Activated CD8-positive, alpha-beta T cell treated with anti-CD3 and anti-CD28 coated beads for 36 hours (primary cell): ENCODE measurements at regions not wholly inside any gene's neighbourhood (a gene's known extent, or its start where the extent isn't known, plus 50 kb on each side); places are given as distances from the start of the nearest gene placed in this dataset.

Experiments used
- ATAC-seq: fragments of 200-7000 bp; cut with Tn5 transposase; one replicate; pipeline ENCODE4 v1.10.0; 2021; ENCODE audit warnings: mild to moderate bottlenecking, moderate library complexity
- CTCF ChIA-PET: fragments of 350-600 bp; sonication (Branson Sonifier 250); formaldehyde crosslinking; loops from one replicate; lab custom pipeline; 2021; ENCODE audit warnings: antibody characterized with exemption; lab: Charles Lee
- POLR2A ChIA-PET: fragments of 350-600 bp; sonication (Branson Sonifier 250); formaldehyde crosslinking; loops from one replicate; lab custom pipeline; 2021; ENCODE audit warnings: antibody characterized with exemption; lab: Charles Lee
- DNase-seq: peaks from one replicate; pipeline ENCODE4 v3.0.0-alpha.2; 2020
- H3K27ac Mint-ChIP-seq: one replicate; pipeline ENCODE4 v1.8.0; 2021; ENCODE audit warnings: mild to moderate bottlenecking, mixed read lengths
- H3K27me3 Mint-ChIP-seq: one replicate; pipeline ENCODE4 v1.8.0; 2021; ENCODE audit warnings: mixed read lengths
- H3K36me3 Mint-ChIP-seq: one replicate; pipeline ENCODE4 v1.8.0; 2021; ENCODE audit warnings: low read depth, mixed read lengths
- H3K4me1 Mint-ChIP-seq: one replicate; pipeline ENCODE4 v1.8.0; 2021; ENCODE audit warnings: low read depth, mixed read lengths
- H3K4me3 Mint-ChIP-seq: one replicate; pipeline ENCODE4 v1.8.0; 2021; ENCODE audit warnings: mild to moderate bottlenecking, moderate library complexity, mixed read lengths
- H3K9me3 Mint-ChIP-seq: one replicate; pipeline ENCODE4 v1.8.0; 2021; ENCODE audit warnings: mixed read lengths
- intact Hi-C: fragments of 100-400 bp; cut with micrococcal nuclease; formaldehyde crosslinking; loops from one replicate; pipeline ENCODE4 v1.10.0; 2022
- TF ChIP-seq, protein P1 (sequence below): fragments of 200-600 bp; IDR thresholded peaks from one replicate; pipeline ENCODE4 v1.8.0; 2022; ENCODE audit warnings: antibody characterized with exemption, mild to moderate bottlenecking

DNA sequence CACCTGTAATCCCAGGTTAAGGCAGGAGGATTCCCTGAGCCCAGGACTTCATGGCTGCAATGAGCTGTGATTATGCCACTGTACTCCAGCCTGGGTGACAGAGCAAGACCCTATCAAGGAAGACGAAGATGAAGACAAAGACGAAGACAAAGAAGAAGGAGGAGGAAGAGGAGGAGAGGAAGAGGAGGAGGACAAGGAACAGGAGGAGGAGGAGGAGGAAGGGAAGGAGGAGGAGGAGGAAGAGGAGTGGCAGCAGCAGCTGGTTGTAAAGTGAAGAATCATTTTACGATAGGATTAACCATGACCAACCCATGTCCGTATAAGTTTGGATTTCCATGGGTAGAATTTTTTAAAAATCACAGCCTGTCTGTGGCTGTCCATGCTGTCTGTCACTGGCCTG is 316.8 kb upstream of the TNRC6C start:
- Mint-ChIP-seq H3K4me3 (no peak overlapping the region), H3K27me3 (peaks cover 1% of the 10 kb centered on the region), H3K9me3 (no peaks in the 10 kb centered on the region), H3K4me1 (peaks cover 22% of the 10 kb centered on the region), H3K27ac (no peak overlapping the region), H3K36me3 (no peaks in the 10 kb centered on the region)
- CTCF ChIA-PET, result interaction anchor here (0.6 kb wide), 1 partner anchor 22 kb away, joined by 4 read pairs; no protein-coding TSS in a partner anchor
- intact Hi-C loops, result no loop called here
- POLR2A ChIA-PET, result interaction anchor here (1.4 kb wide), 1 partner anchor 8 kb away, joined by 4 read pairs; no protein-coding TSS in a partner anchor
- ATAC-seq (no peak), DNase-seq (no peak)
- TF ChIP-seq, protein P1, sequence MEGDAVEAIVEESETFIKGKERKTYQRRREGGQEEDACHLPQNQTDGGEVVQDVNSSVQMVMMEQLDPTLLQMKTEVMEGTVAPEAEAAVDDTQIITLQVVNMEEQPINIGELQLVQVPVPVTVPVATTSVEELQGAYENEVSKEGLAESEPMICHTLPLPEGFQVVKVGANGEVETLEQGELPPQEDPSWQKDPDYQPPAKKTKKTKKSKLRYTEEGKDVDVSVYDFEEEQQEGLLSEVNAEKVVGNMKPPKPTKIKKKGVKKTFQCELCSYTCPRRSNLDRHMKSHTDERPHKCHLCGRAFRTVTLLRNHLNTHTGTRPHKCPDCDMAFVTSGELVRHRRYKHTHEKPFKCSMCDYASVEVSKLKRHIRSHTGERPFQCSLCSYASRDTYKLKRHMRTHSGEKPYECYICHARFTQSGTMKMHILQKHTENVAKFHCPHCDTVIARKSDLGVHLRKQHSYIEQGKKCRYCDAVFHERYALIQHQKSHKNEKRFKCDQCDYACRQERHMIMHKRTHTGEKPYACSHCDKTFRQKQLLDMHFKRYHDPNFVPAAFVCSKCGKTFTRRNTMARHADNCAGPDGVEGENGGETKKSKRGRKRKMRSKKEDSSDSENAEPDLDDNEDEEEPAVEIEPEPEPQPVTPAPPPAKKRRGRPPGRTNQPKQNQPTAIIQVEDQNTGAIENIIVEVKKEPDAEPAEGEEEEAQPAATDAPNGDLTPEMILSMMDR, result no peak

DNA sequence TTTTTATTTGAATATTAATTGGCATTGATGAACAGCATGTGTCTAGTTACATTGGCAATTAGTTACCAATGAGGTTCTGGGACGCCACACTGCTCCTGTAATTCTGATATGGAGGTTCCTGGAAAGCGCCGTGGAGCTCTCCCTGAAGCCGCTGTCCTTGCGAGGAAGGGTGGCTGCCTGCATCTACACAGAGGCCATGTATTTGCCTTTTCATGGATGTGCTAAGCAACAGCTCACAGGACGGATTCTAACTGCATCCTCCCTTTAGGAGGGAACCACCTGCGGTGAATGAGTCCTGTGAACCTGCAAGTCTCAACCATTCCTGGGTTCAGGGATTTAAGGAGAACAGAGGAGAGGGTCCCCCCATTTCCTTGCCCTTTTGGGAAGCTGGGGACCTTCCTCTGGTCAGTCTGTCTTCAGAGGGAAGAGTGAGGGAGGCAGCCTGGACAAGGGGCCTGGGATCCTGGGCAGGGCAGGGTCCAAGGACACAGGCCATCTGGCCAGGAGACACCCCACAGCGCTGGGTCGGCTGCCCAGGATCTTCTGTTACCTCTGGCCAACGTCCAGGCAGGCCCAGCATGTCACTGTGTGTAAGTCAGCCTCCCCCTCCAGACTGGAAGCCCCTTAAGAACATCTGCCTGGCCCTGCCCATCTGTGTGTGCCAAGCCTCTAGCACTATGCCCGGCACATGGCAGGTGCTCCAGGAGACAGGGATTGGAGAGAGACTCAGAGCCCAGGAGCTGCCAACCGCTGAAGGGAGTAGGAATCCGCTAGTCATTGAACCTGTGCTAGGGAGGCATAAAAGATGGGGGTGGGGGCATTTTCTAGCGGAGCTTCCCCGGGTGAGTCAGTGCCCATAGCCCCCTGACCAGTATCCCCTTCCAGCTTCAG is 314.1 kb upstream of the TNRC6C start:
- intact Hi-C loops, result no loop called here
- TF ChIP-seq, protein P1, result no peak
- ChIA-PET POLR2A (interaction anchor here (0.7 to 2.5 kb wide), 13 partner anchors 9 to 369 kb away, joined by 3 to 19 read pairs (median 3); partner anchors contain the start of gene TNRC6C), CTCF (interaction anchor here (0.8 to 3.9 kb wide), 15 partner anchors 9 to 375 kb away, joined by 3 to 15 read pairs (median 5); no protein-coding TSS in a partner anchor)
- Mint-ChIP-seq H3K27ac (peak overlapping the region; percentile 94), H3K4me3 (peak overlapping the region; percentile 56), H3K27me3 (no peaks in the 10 kb centered on the region), H3K36me3 (no peaks in the 10 kb centered on the region), H3K9me3 (no peaks in the 10 kb centered on the region), H3K4me1 (peaks cover 26% of the 10 kb centered on the region)
- ATAC-seq, result peak; percentile 1
- DNase-seq, result no peak

DNA sequence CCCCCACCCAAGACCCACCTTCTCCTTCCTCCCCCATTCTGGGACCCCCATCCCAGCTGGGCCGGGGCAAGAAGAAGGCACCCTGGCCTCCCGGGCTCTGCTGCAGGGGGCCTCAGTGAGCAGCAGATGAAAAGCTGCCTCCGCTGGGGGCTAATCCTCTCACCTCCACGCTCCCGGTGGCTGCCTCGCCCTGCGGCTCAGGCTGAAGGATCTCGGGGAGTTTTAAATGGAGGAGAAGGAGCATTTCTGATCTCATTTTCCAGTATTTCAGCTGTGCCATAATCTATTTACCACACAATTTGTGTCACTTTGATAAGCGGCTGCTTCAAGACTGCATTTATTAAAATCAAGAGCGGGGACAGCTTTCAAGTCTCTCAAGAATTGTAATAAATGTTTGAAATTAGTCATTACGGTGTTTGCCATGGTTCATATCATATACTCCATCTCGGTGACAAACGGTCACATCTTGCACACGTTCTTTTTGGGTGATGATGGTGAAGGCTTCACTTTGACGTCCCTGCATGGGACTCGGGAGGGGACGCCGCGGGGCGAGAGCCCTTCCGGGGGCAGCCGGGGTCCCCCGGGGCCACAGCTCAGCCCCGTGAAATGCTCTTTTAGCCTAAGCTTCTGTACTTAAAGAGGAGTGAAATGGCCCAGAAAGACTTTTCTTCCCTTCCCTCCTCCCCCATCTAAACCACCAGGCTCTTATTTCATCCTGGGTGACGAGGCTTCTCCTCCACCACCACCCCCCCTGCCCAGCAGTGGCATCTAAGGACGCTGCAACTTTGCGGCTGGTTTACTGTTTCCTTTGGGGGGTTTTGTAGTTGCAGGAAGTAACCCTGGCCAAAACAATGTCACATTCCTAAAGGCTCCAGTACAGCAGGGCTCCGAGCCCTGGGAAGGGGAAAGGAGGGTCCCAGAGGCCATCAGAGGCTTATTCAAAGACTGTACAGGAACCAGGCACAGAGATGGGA is 313.1 kb upstream of the TNRC6C start:
- peak; percentile 78 for ATAC-seq
- CTCF ChIA-PET, result interaction anchor here (0.8 to 3.9 kb wide), 19 partner anchors 10 to 374 kb away, joined by 3 to 15 read pairs (median 5); no protein-coding TSS in a partner anchor
- peaks cover 32% of the 10 kb centered on the region for H3K4me1 Mint-ChIP-seq
- H3K27me3 Mint-ChIP-seq, result no peaks in the 10 kb centered on the region
- intact Hi-C loops, result no loop called here
- peak; percentile 86 for DNase-seq
- POLR2A ChIA-PET, result interaction anchor here (0.8 to 2.5 kb wide), 14 partner anchors 10 to 368 kb away, joined by 3 to 19 read pairs (median 3); partner anchors contain the start of gene TNRC6C
- peak overlapping the region; percentile 56 for H3K4me3 Mint-ChIP-seq
- H3K9me3 Mint-ChIP-seq, result no peaks in the 10 kb centered on the region
- TF ChIP-seq, protein P1, result peak; percentile 56
- no peaks in the 10 kb centered on the region for H3K36me3 Mint-ChIP-seq
- H3K27ac Mint-ChIP-seq, result peak overlapping the region; percentile 94

DNA sequence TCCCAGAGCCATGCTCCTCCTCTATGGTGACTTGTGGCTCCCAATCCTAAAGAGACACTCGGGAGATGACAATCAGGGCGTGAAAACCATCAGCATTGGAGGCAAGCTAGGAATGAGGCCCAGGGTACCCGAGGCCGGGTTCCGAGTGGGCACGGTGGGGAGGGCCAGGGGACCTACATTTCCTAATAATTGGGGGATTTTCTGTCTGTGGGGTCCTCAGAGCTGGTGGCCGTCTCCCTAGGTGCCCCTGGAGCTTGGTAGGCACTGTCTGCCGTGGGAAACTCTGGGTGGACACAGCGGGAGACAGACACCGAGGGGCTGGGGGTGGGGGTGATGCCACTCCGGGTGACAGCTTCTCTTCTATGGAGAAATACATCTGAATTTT is 312.5 kb upstream of the TNRC6C start:
- no peak for ATAC-seq
- no peaks in the 10 kb centered on the region for H3K27me3 Mint-ChIP-seq
- peak overlapping the region; percentile 94 for H3K27ac Mint-ChIP-seq
- no peaks in the 10 kb centered on the region for H3K36me3 Mint-ChIP-seq
- H3K9me3 Mint-ChIP-seq, result no peaks in the 10 kb centered on the region
- POLR2A ChIA-PET, result interaction anchor here (1.1 to 2.5 kb wide), 10 partner anchors 9 to 312 kb away, joined by 3 to 19 read pairs (median 4); partner anchors contain the start of gene TNRC6C
- TF ChIP-seq, protein P1, result no peak
- peaks cover 32% of the 10 kb centered on the region for H3K4me1 Mint-ChIP-seq
- intact Hi-C loops, result no loop called here
- peak overlapping the region; percentile 56 for H3K4me3 Mint-ChIP-seq
- CTCF ChIA-PET, result interaction anchor here (1.1 to 3.9 kb wide), 9 partner anchors 13 to 373 kb away, joined by 3 to 15 read pairs (median 5); no protein-coding TSS in a partner anchor
- no peak for DNase-seq
